ENCODE measurements at regions not wholly inside any gene's neighbourhood (a gene's known extent, or its start where the extent isn't known, plus 50 kb on each side); places are given as distances from the start of the nearest gene placed in this dataset.
A peak's percentile ranks its signal among the peaks of the same experiment; 100 is the strongest.
"Not testable (repeated sequence)": the region's sequence is repeated elsewhere in the genome, so short reads cannot be mapped to it uniquely, and the experiment has no call there.

GRCh38 chr4:82301390-82301789 lies 72.4 kb downstream of the HNRNPD start:
- not testable (repeated sequence) for H3K4me3 Mint-ChIP-seq; H3K9me3 Mint-ChIP-seq; H3K36me3 Mint-ChIP-seq; ATAC-seq; H3K4me1 Mint-ChIP-seq; DNase-seq (ENCODE audit: low spot score in 2 of 2); H3K27ac Mint-ChIP-seq

- Mint-ChIP-seq H3K4me3 (no peak overlapping the region), H3K4me1 (peaks cover 4% of the 10 kb centered on the region), H3K36me3 (no peaks in the 10 kb centered on the region), H3K9me3 (no peaks in the 10 kb centered on the region), H3K27ac (no peak overlapping the region)
- no peak for DNase-seq (ENCODE audit: low spot score in 2 of 2)
- ATAC-seq = peak; percentile 97
Measured at GRCh38 chr4:82293304-82293703, 80.5 kb downstream of the HNRNPD start.

GRCh38 chr4:82287720-82288119 lies 86.1 kb downstream of the HNRNPD start:
- no peak for DNase-seq (ENCODE audit: low spot score in 2 of 2)
- Mint-ChIP-seq H3K4me3 (no peak overlapping the region), H3K36me3 (no peaks in the 10 kb centered on the region), H3K9me3 (no peaks in the 10 kb centered on the region), H3K4me1 (peaks cover 15% of the 10 kb centered on the region), H3K27ac (no peak overlapping the region)
- ATAC-seq = peak; percentile 4

GRCh38 chr4:82284858-82285805 lies 88.7 kb downstream of the HNRNPD start:
- ATAC-seq (peak; percentile 99), DNase-seq (ENCODE audit: low spot score in 2 of 2) (peak; percentile 98 to 100)
- Mint-ChIP-seq H3K4me1 (peaks cover 15% of the 10 kb centered on the region), H3K36me3 (no peaks in the 10 kb centered on the region), H3K4me3 (peak overlapping the region; percentile 67), H3K27ac (peak overlapping the region; percentile 24), H3K9me3 (no peaks in the 10 kb centered on the region)

DNA sequence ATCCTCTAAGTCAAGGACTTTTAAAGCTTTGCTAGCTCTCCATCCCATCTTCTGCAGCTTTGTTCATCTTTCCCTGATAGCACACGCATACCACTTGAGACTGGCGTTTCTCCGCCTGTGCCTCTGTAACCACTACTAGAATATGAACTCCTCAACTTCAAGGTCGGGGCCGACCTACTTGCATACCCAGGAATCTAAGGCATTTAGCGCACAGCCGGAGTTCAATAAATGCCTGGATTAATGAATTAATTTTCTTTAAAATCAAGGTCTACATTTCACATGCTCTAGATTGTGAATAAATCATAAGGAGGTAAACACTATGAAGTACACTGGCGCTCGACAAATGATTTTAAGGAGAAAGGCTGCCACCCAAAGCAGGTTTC lies 89.3 kb downstream of the HNRNPD start:
- no peak for ATAC-seq
- H3K36me3 Mint-ChIP-seq = no peaks in the 10 kb centered on the region
- H3K9me3 Mint-ChIP-seq = no peaks in the 10 kb centered on the region
- peak overlapping the region; percentile 67 for H3K4me3 Mint-ChIP-seq
- DNase-seq (ENCODE audit: low spot score in 2 of 2) = no peak
- peak overlapping the region; percentile 24 for H3K27ac Mint-ChIP-seq
- peaks cover 15% of the 10 kb centered on the region for H3K4me1 Mint-ChIP-seq

DNA sequence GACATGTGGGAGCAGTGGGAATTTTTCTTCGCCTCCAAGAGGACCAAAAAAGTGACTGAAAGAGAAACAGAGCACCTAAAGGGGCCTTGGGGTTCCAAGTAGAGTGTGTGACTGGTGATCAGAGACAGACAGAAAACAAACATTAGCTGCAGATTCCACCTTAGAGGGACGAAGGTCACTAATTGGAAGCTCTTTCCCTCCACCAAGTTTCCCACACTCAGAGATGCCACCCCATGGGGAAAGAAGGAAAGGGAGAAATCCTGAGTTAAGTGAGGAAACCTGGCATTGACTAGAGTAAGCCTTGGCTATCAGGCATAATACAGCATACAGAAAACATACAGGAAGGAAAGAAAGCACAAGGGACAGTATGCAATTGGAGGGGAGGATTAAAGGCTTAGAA lies 90.9 kb downstream of the HNRNPD start:
- Mint-ChIP-seq H3K4me1 (peaks cover 15% of the 10 kb centered on the region), H3K36me3 (no peaks in the 10 kb centered on the region), H3K27ac (no peak overlapping the region), H3K9me3 (no peaks in the 10 kb centered on the region), H3K4me3 (no peak overlapping the region)
- ATAC-seq = no peak
- no peak for DNase-seq (ENCODE audit: low spot score in 2 of 2)

DNA sequence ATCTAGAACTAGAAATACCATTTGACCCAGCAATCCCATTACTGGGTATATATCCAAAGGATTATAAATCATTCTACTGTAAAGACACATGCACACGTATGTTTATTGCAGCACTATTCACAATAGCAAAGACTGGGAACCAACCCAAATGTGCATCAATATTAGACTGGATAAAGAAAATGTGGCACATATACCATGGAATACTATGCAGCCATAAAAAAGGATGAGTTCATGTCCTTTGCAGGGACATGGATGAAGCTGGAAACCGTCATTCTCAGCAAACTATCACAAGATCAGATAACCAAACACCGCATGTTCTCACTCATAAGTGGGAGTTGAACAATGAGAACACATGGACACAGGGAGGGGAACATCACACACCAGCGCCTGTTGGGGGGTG lies 94.2 kb downstream of the HNRNPD start:
- not testable (repeated sequence) for H3K9me3 Mint-ChIP-seq; DNase-seq (ENCODE audit: low spot score in 2 of 2); H3K36me3 Mint-ChIP-seq; H3K27ac Mint-ChIP-seq; H3K4me3 Mint-ChIP-seq; ATAC-seq
- peaks cover 13% of the 10 kb centered on the region for H3K4me1 Mint-ChIP-seq

DNA sequence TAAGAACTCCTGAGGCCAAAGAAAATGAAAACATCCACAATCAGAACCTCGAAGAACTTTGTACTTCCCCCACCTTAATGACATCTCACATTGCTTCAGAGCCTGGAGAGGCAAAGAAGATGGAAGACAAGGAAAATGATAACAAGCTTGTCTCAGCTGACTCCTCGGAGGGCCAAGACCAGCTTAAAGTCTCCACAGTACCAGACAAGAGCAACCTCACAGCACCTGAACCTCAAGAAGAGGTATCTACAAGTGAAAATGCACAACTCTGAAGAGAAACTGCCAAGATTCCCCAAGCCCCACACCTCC lies 97.5 kb downstream of the HNRNPD start:
- ATAC-seq = no peak
- Mint-ChIP-seq H3K36me3 (no peaks in the 10 kb centered on the region), H3K4me1 (peaks cover 13% of the 10 kb centered on the region), H3K27ac (no peak overlapping the region), H3K9me3 (no peaks in the 10 kb centered on the region), H3K4me3 (no peak overlapping the region)
- DNase-seq (ENCODE audit: low spot score in 2 of 2) = no peak

- H3K4me1 Mint-ChIP-seq = peaks cover 13% of the 10 kb centered on the region
- ATAC-seq (peak; percentile 51), DNase-seq (ENCODE audit: low spot score in 2 of 2) (no peak)
- H3K27ac Mint-ChIP-seq = no peak overlapping the region
- H3K9me3 Mint-ChIP-seq = no peaks in the 10 kb centered on the region
- no peak overlapping the region for H3K4me3 Mint-ChIP-seq
- H3K36me3 Mint-ChIP-seq = no peaks in the 10 kb centered on the region
Measured at GRCh38 chr4:82275431-82276331, 98.1 kb downstream of the HNRNPD start.

DNA sequence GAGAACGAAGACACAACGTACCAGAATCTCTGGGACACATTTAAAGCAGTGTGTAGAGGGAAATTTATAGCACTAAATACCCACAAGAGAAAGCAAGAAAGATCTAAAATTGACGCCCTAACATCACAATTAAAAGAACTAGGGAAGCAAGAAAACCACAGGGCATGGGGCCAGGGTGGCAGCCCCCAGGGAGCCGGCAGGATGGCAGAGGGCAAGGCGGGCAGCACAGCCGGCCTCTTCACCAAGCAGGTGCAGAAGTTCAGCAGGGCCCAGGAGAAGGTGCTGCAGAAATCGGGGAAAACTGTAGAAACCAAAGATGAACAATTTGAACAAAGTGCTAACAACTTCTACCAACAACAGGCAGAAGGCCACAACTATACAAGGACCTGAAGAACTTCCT lies 99.1 kb downstream of the HNRNPD start:
- H3K36me3 Mint-ChIP-seq; H3K4me3 Mint-ChIP-seq; H3K27ac Mint-ChIP-seq; DNase-seq (ENCODE audit: low spot score in 2 of 2); ATAC-seq; H3K9me3 Mint-ChIP-seq: not testable (repeated sequence)
- peaks cover 13% of the 10 kb centered on the region for H3K4me1 Mint-ChIP-seq

- DNase-seq (ENCODE audit: low spot score in 2 of 2); H3K4me3 Mint-ChIP-seq; H3K36me3 Mint-ChIP-seq; H3K27ac Mint-ChIP-seq; H3K9me3 Mint-ChIP-seq; ATAC-seq: not testable (repeated sequence)
- peaks cover 21% of the 10 kb centered on the region for H3K4me1 Mint-ChIP-seq
Measured at GRCh38 chr4:82272523-82272922, 101.3 kb downstream of the HNRNPD start.

DNA sequence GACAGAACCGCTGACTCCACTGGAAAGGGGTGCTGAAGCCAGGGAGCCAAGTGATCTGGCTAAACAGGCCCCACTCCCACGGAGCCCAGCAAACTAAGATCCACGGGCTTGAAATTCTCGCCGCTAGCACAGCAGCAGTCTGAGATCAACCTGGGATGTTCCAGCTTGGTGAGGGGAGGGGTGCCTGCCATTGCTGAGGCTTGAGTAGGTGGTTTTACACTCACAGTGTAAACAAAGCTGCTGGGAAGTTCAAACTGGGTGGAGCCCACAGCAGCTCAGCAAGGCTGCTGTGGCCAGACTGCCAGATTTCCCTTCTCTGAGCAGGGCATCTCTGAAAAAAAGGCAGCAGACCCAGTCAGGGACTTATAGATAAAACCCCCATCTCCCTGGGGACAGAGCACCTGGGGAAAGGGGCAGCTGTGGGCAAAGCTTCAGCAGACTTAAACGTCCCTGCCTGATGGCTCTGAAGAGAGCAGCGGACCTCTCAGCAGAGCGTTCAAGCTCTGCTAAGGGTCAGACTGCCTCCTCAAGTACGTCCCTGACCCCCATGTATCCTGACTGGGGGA lies 101.8 kb downstream of the HNRNPD start:
- H3K9me3 Mint-ChIP-seq; H3K4me3 Mint-ChIP-seq; ATAC-seq; DNase-seq (ENCODE audit: low spot score in 2 of 2); H3K36me3 Mint-ChIP-seq; H3K27ac Mint-ChIP-seq: not testable (repeated sequence)
- peaks cover 21% of the 10 kb centered on the region for H3K4me1 Mint-ChIP-seq

- ATAC-seq (no peak), DNase-seq (ENCODE audit: low spot score in 2 of 2) (no peak)
- H3K4me1 Mint-ChIP-seq = peaks cover 8% of the 10 kb centered on the region
- no peaks in the 10 kb centered on the region for H3K9me3 Mint-ChIP-seq
- H3K27ac Mint-ChIP-seq = no peak overlapping the region
- no peaks in the 10 kb centered on the region for H3K36me3 Mint-ChIP-seq
- H3K4me3 Mint-ChIP-seq = no peak overlapping the region
Measured at GRCh38 chr4:82268826-82269193, 105.0 kb downstream of the HNRNPD start.

- Mint-ChIP-seq H3K27ac (no peak overlapping the region), H3K9me3 (no peaks in the 10 kb centered on the region), H3K4me3 (no peak overlapping the region), H3K4me1 (peaks cover 8% of the 10 kb centered on the region), H3K36me3 (no peaks in the 10 kb centered on the region)
- DNase-seq (ENCODE audit: low spot score in 2 of 2) (no peak), ATAC-seq (peak; percentile 89)
Measured at GRCh38 chr4:82268050-82268825, 105.6 kb downstream of the HNRNPD start.

GRCh38 chr4:82267506-82267905 lies 106.3 kb downstream of the HNRNPD start:
- no peak overlapping the region for H3K4me3 Mint-ChIP-seq
- H3K36me3 Mint-ChIP-seq = no peaks in the 10 kb centered on the region
- DNase-seq (ENCODE audit: low spot score in 2 of 2) (no peak), ATAC-seq (no peak)
- H3K27ac Mint-ChIP-seq = no peak overlapping the region
- H3K9me3 Mint-ChIP-seq = no peaks in the 10 kb centered on the region
- peaks cover 8% of the 10 kb centered on the region for H3K4me1 Mint-ChIP-seq
